ENCODE measurements at regions not wholly inside any gene's neighbourhood (a gene's known extent, or its start where the extent isn't known, plus 50 kb on each side); places are given as distances from the start of the nearest gene placed in this dataset.

GRCh38 chr5:12911156-12911555, 1006.9 kb upstream of the CTNND2 start:
- TF ChIP-seq CTCF (IDR thresholded peaks at IDR 0.05; ENCODE audit: borderline replicate concordance, extremely low read depth, low read length, poor library complexity, severe bottlenecking) = no peak
- no peak for TF ChIP-seq EZH2 (IDR thresholded peaks at IDR 0.05; ENCODE audit: borderline replicate concordance, low read depth, low read length, severe bottlenecking)
